A673 (cell line): ENCODE measurements at regions not wholly inside any gene's neighbourhood (a gene's known extent, or its start where the extent isn't known, plus 50 kb on each side); places are given as distances from the start of the nearest gene placed in this dataset.

ENCODE experiments used
- CTCF ChIP-seq: fragments of 300-800, 200-600 bp; sonication (generic); conservative IDR thresholded peaks from 2 replicates; pipeline ENCODE4 v1.5.1; 2017; ENCODE audit warnings: low read depth, mild to moderate bottlenecking, antibody characterized with exemption, low read length, moderate library complexity, mixed read lengths
- EZH2 ChIP-seq: fragments of 200-600 bp; sonication (generic); IDR thresholded peaks from 2 replicates; pipeline ENCODE4 v1.6.1; 2017; ENCODE audit warnings: borderline replicate concordance, low read depth, mild to moderate bottlenecking, mixed read lengths, antibody characterized with exemption, low read length; ENCODE audit not compliant: poor library complexity, severe bottlenecking

- no peak for TF ChIP-seq EZH2
- no peak for TF ChIP-seq CTCF
Measured at GRCh38 chrX:149221230-149221629, 283.9 kb downstream of the IDS start.
